Heart right ventricle (tissue), 16 donors: ENCODE measurements at regions not wholly inside any gene's neighbourhood (a gene's known extent, or its start where the extent isn't known, plus 50 kb on each side); places are given as distances from the start of the nearest gene placed in this dataset.

Experiments
- ATAC-seq, 8 donors: fragments of 200-7000 bp; cut with Tn5 transposase; one replicate each; pipeline ENCODE4 v1.9.1; 2020; ENCODE audit warnings: mild to moderate bottlenecking in 8 of 8, moderate library complexity in 8 of 8, moderate number of reproducible peaks in 1 of 8
- DNase-seq, 2 donors: peaks; one replicate each; pipeline ENCODE4 v3.0.0-alpha.2; 2020
- H3K27ac ChIP-seq, 10 donors: fragments of 200-600 bp; sonication (generic) in 2 of 10; one replicate each; pipeline versions ENCODE4 v1.5.0 to v1.8.0; 2020 to 2022; ENCODE audit warnings: mild to moderate bottlenecking in 3 of 10
- H3K27me3 ChIP-seq, 7 donors: fragments of 200-600 bp; one replicate each; pipeline ENCODE4 v1.8.0; 2021 to 2022; ENCODE audit warnings: mild to moderate bottlenecking in 2 of 7
- H3K36me3 ChIP-seq, 9 donors: fragments of 200-600 bp; sonication (generic) in 1 of 9; one replicate each; pipeline versions ENCODE4 v1.5.0 to v1.8.0; 2020 to 2022; ENCODE audit warnings: mild to moderate bottlenecking in 2 of 9
- H3K4me1 ChIP-seq, 9 donors: fragments of 200-600 bp; sonication (generic) in 1 of 9; one replicate each; pipeline versions ENCODE4 v1.5.0 to v1.8.0; 2020 to 2022; ENCODE audit warnings: mild to moderate bottlenecking in 4 of 9
- H3K4me3 ChIP-seq, 10 donors: fragments of 200-600 bp; sonication (generic) in 2 of 10; one replicate each; pipeline versions ENCODE4 v1.5.0 to v1.8.0; 2020 to 2022; ENCODE audit warnings: mild to moderate bottlenecking in 7 of 10, moderate library complexity in 2 of 10
- H3K9me3 ChIP-seq, 11 donors: fragments of 200-600 bp in 10 of 11; sonication (generic) in 2 of 11; one replicate each; pipeline versions ENCODE4 v1.5.0 to v1.8.0; 2013 to 2022; ENCODE audit warnings: mild to moderate bottlenecking in 2 of 11, control low read depth in 1 of 11, moderate library complexity in 1 of 11
- CTCF ChIP-seq, 9 donors: fragments of 200-600 bp; sonication (generic) in 2 of 9; IDR thresholded peaks; one replicate each; pipeline versions ENCODE4 v1.5.0 to v1.8.0; 2021 to 2022; ENCODE audit warnings: antibody characterized with exemption in 9 of 9, mild to moderate bottlenecking in 5 of 9, moderate library complexity in 1 of 9
- WGBS, 2 donors: extraction: QIAGEN DNeasy Blood & Tissue Kit; methylation state at CpG; one replicate each; pipeline ENCODE4 v1.1.7; 2013; ENCODE audit warnings: inconsistent platforms in 1 of 2; 5-methylcytosine and 5-hydroxymethylcytosine counted together
- intact Hi-C, 10 donors: fragments of 100-400 bp; cut with DNase I; formaldehyde crosslinking; loops; one replicate each; pipeline versions ENCODE4 v1.11.1 to v1.14.2; 2022
- donor health status: Arrhythmogenic right ventricular cardiomyopathy.
- donor health status: ischemic (EF 13 %, LVEDD 7.1; RV severe dilation, severe dysfunction).
- donor health status: healthy with polysubstance abuse.
- donor health status: DM: no; HTN: yes; CAD: no.
- donor health status: DM: no; HTN: no; CAD: no.
- donor health status: ischemic (EF 25% LVEDD 6.9; RV normal size, moderate dysfunction).
- donor health status: ischemic (EF 25% LVEDD 5.7; RV mildly dilated, moderate dysfunction).
- donor health status: healthy.
- donor health status: DM: yes; HTN: yes; CAD: no.
- donor health status: Ischemic cardiomyopathy.
- donor health status: ischemic (EF 35%, LVEDD 5.7; RV mildly dilated, moderate dysfunction).
- donor health status: nonischemic (EF 11% LVEDD 7.7; RV severe dilation, severe dysfunction).
- donor health status: DM: yes; HTN: yes; CAD: no.
- donor health status: PGD.
- donor health status: ischemic (EF 29% LVEDD 5.4; RV normal size, mild dysfunction).
- donor health status: nonischemic (EF 23%, LVEDD 6.1; RV moderate dilation, normal function).

GRCh38 chr6:138690975-138691594, 82.5 kb upstream of the CCDC28A start:
- H3K27me3 ChIP-seq = peaks cover 0 to 7% (median 0%) of the 10 kb centered on the region in 7 donors
- intact Hi-C loops = loop anchor here in 7 of 10 donors (5.0 to 10.0 kb wide), 4 partner anchors 74 to 104 kb away; no protein-coding TSS in a partner anchor
- no peak for TF ChIP-seq CTCF (IDR thresholded peaks at IDR 0.05)
- peak overlapping the region in 3 of 10 donors; percentile 71 to 82 (median 75) for H3K27ac ChIP-seq
- ATAC-seq (no peak), DNase-seq (no peak)
- peak overlapping the region in 6 of 10 donors; percentile 66 to 85 (median 73) for H3K4me3 ChIP-seq
- H3K4me1 ChIP-seq = peaks cover 0 to 14% (median 9%) of the 10 kb centered on the region in 9 donors
- WGBS, 2 donors = 74 to 83% methylated on average over 11 of the region's 11 CpGs
- no peaks in the 10 kb centered on the region for H3K9me3 ChIP-seq
- H3K36me3 ChIP-seq = no peaks in the 10 kb centered on the region

GRCh38 chr6:138691595-138692057, 81.9 kb upstream of the CCDC28A start:
- H3K27me3 ChIP-seq = peaks cover 0 to 7% (median 0%) of the 10 kb centered on the region in 7 donors
- DNase-seq (no peak), ATAC-seq (peak in 2 of 8 donors; percentile 7 to 8)
- H3K4me1 ChIP-seq = peaks cover 0 to 14% (median 9%) of the 10 kb centered on the region in 9 donors
- no peak for TF ChIP-seq CTCF (IDR thresholded peaks at IDR 0.05)
- H3K27ac ChIP-seq = peak overlapping the region in 6 of 10 donors; percentile 20 to 82 (median 72)
- H3K4me3 ChIP-seq = peak overlapping the region in 9 of 10 donors; percentile 58 to 88 (median 72)
- intact Hi-C loops = loop anchor here in 8 of 10 donors (1.0 to 10.0 kb wide), 7 partner anchors 73 to 104 kb away; no protein-coding TSS in a partner anchor
- H3K9me3 ChIP-seq = no peaks in the 10 kb centered on the region
- no peaks in the 10 kb centered on the region for H3K36me3 ChIP-seq
- 8 to 12% methylated on average over 14 of the region's 14 CpGs for WGBS, 2 donors

- Histone ChIP-seq H3K27ac (peak overlapping the region; percentile 46 to 82 (median 75)), H3K4me3 (peak overlapping the region; percentile 48 to 88 (median 72)), H3K36me3 (no peaks in the 10 kb centered on the region), H3K9me3 (no peaks in the 10 kb centered on the region), H3K27me3 (peaks cover 0 to 7% (median 0%) of the 10 kb centered on the region in 7 donors), H3K4me1 (peaks cover 0 to 14% (median 9%) of the 10 kb centered on the region in 9 donors)
- ATAC-seq (peak; percentile 78 to 86 (median 84)), DNase-seq (peak; percentile 73 to 84)
- intact Hi-C loops = loop anchor here in 8 of 10 donors (1.0 to 10.0 kb wide), 7 partner anchors 72 to 105 kb away; no protein-coding TSS in a partner anchor
- peak; percentile 80 to 96 (median 92) for TF ChIP-seq CTCF (IDR thresholded peaks at IDR 0.05)
- 0 to 1% methylated on average over 45 to 102 of the region's 103 CpGs for WGBS, 2 donors
These were observed 81.3 kb upstream of the CCDC28A start for GRCh38 chr6:138692058-138692977.
